ENCODE measurements at regions not wholly inside any gene's neighbourhood (a gene's known extent, or its start where the extent isn't known, plus 50 kb on each side); places are given as distances from the start of the nearest gene placed in this dataset.
"Not testable (repeated sequence)": the region's sequence is repeated elsewhere in the genome, so short reads cannot be mapped to it uniquely, and the experiment has no call there.

GRCh38 chrX:137646472-137646871 is 80.5 kb downstream of the ZIC3 start:
- no peak for ATAC-seq
- intact Hi-C loops (cut with DNase I, micrococcal nuclease): no loop called here
- no peak for DNase-seq

- intact Hi-C loops (cut with DNase I, micrococcal nuclease): no loop called here
- no peak for DNase-seq
- no peak for ATAC-seq
These were observed 85.7 kb downstream of the ZIC3 start for GRCh38 chrX:137651647-137652046.

GRCh38 chrX:137652086-137652485 is 86.2 kb downstream of the ZIC3 start:
- ATAC-seq (no peak), DNase-seq (no peak)
- intact Hi-C loops (cut with DNase I, micrococcal nuclease): no loop called here

GRCh38 chrX:137654481-137654880 is 88.6 kb downstream of the ZIC3 start:
- no peak for DNase-seq
- no peak for ATAC-seq
- intact Hi-C loops (cut with DNase I, micrococcal nuclease): no loop called here

GRCh38 chrX:137667776-137668175 is 101.8 kb downstream of the ZIC3 start:
- ATAC-seq (no peak), DNase-seq (no peak)
- intact Hi-C loops (cut with DNase I, micrococcal nuclease): no loop called here

GRCh38 chrX:137684591-137684990 is 118.7 kb downstream of the ZIC3 start:
- intact Hi-C loops (cut with DNase I, micrococcal nuclease): no loop called here
- DNase-seq: no peak
- ATAC-seq: no peak

GRCh38 chrX:137695417-137695816 is 129.5 kb downstream of the ZIC3 start:
- DNase-seq (no peak), ATAC-seq (no peak)
- intact Hi-C loops (cut with DNase I, micrococcal nuclease): no loop called here

- no peak for ATAC-seq
- intact Hi-C loops (cut with DNase I, micrococcal nuclease): no loop called here
These were observed 141.4 kb downstream of the ZIC3 start for GRCh38 chrX:137707348-137707747.

GRCh38 chrX:137742846-137743245 is 176.9 kb downstream of the ZIC3 start:
- ATAC-seq (no peak), DNase-seq (no peak)
- intact Hi-C loops (cut with DNase I, micrococcal nuclease): no loop called here

More at GRCh38 chrX:137707348-137707747, 141.4 kb downstream of the ZIC3 start:
- no peak for DNase-seq

- intact Hi-C loops (cut with DNase I, micrococcal nuclease): no loop called here
- ATAC-seq: no peak
- DNase-seq: no peak
These were observed 177.5 kb downstream of the ZIC3 start for GRCh38 chrX:137743414-137743813.

- intact Hi-C loops (cut with DNase I, micrococcal nuclease): no loop called here
- ATAC-seq: no peak
- DNase-seq: no peak
These were observed 180.4 kb downstream of the ZIC3 start for GRCh38 chrX:137746289-137746688.

GRCh38 chrX:137747244-137748043 is 181.5 kb downstream of the ZIC3 start:
- intact Hi-C loops (cut with DNase I, micrococcal nuclease): no loop called here
- ATAC-seq (no peak), DNase-seq (no peak)

- intact Hi-C loops (cut with DNase I, micrococcal nuclease): no loop called here
- no peak for ATAC-seq
- no peak for DNase-seq
These were observed 182.9 kb downstream of the ZIC3 start for GRCh38 chrX:137748827-137749226.

GRCh38 chrX:137749246-137749645 is 183.3 kb downstream of the ZIC3 start:
- ATAC-seq (no peak), DNase-seq (no peak)
- intact Hi-C loops (cut with DNase I, micrococcal nuclease): no loop called here

- intact Hi-C loops (cut with DNase I, micrococcal nuclease): no loop called here
- no peak for ATAC-seq
These were observed 205.6 kb downstream of the ZIC3 start for GRCh38 chrX:137771537-137771936.

GRCh38 chrX:137792214-137792613 is 226.3 kb downstream of the ZIC3 start:
- no peak for DNase-seq
- intact Hi-C loops (cut with DNase I, micrococcal nuclease): no loop called here
- no peak for ATAC-seq

More at GRCh38 chrX:137771537-137771936, 205.6 kb downstream of the ZIC3 start:
- no peak for DNase-seq

- intact Hi-C loops (cut with DNase I, micrococcal nuclease); ATAC-seq; DNase-seq: not testable (repeated sequence)
These were observed 232.0 kb downstream of the ZIC3 start for GRCh38 chrX:137797926-137798325.

GRCh38 chrX:137823257-137823656 is 257.3 kb downstream of the ZIC3 start:
- no peak for ATAC-seq
- intact Hi-C loops (cut with DNase I, micrococcal nuclease): no loop called here
- no peak for DNase-seq

- ATAC-seq: no peak
- intact Hi-C loops (cut with DNase I, micrococcal nuclease): no loop called here
- DNase-seq: no peak
These were observed 281.4 kb downstream of the ZIC3 start for GRCh38 chrX:137847376-137847775.

GRCh38 chrX:137848266-137848905 is 282.5 kb downstream of the ZIC3 start:
- DNase-seq (no peak), ATAC-seq (no peak)
- intact Hi-C loops (cut with DNase I, micrococcal nuclease): no loop called here

- intact Hi-C loops (cut with DNase I, micrococcal nuclease): no loop called here
- no peak for DNase-seq
- ATAC-seq: no peak
These were observed 286.6 kb downstream of the ZIC3 start for GRCh38 chrX:137852502-137852901.

Data from left colon (tissue), 2 donors.